ENCODE measurements at regions not wholly inside any gene's neighbourhood (a gene's known extent, or its start where the extent isn't known, plus 50 kb on each side); places are given as distances from the start of the nearest gene placed in this dataset.

DNA sequence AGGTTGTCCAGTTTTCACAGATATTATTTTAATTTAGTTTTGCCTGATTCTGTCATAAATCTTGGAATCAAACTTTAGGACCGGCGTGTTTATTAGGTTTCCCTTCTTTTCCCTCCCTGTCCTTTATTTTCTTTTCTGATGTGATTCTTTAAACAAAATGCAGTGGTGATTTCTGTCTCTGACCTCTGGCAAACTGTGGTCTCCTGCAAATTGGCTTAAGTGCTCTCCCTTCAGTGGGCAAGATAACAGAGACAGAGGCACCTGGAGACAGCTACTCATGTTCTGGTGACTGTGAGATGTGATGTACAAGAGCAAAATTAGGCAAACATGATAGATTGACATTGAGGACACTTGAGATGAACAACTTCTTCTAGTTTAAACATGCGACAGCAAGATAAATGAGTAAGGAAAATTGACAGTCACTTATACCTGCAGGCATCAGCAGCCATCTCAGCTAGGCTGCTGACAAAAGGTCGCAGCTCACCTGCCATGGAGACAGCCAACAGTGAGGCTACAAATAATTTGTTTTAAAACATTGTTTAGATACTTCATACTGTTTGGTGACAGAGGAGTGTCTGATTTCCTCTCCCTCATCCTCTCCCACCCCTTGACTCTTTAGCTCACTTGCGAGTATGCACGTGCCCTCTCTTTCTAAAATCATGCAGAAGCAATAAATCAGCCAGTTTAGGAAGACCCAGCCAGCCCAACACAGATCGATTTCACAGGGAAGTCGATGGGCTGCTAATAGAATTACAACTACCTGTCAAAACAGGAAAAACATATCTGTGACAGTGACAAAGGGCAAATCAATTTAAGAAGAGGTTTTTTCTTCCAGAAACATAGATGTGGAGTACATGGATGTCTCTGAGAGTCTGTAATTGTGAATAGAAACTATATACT lies 63.4 kb upstream of the MAP3K7 start:
- H3K9me3 Mint-ChIP-seq = no peaks in the 10 kb centered on the region
- no peak overlapping the region for H3K4me3 Mint-ChIP-seq
- H3K27ac Mint-ChIP-seq = no peak overlapping the region
- DNase-seq (ENCODE audit: low spot score) = no peak
- H3K4me1 Mint-ChIP-seq (ENCODE audit: low read depth) = no peaks in the 10 kb centered on the region
- H3K27me3 Mint-ChIP-seq (ENCODE audit: low read depth) = peaks cover 10% of the 10 kb centered on the region
- H3K36me3 Mint-ChIP-seq (ENCODE audit: low read depth) = no peaks in the 10 kb centered on the region

DNA sequence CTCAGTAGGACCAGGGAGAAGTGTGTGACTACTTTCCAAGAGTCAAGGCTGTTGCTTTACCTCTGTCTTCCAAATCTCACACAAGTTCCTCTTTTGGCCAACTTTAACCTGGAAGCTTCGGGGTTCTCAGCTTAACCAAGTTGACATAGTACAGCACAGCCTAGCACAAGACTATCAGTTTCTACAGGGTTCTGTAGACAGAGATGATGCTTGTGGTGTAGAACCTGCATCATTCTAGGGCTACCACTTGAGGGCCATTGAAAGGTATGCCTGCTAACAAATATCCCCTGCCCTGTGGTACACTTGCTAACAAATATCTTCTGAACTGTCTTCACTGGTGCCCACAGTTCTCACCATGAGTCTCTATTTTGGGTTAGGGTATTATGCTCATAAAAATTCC lies 62.0 kb upstream of the MAP3K7 start:
- H3K4me1 Mint-ChIP-seq (ENCODE audit: low read depth) = no peaks in the 10 kb centered on the region
- H3K36me3 Mint-ChIP-seq (ENCODE audit: low read depth) = no peaks in the 10 kb centered on the region
- H3K27ac Mint-ChIP-seq = no peak overlapping the region
- no peak overlapping the region for H3K4me3 Mint-ChIP-seq
- peaks cover 3% of the 10 kb centered on the region for H3K27me3 Mint-ChIP-seq (ENCODE audit: low read depth)
- no peak for DNase-seq (ENCODE audit: low spot score)
- H3K9me3 Mint-ChIP-seq = no peaks in the 10 kb centered on the region

DNA sequence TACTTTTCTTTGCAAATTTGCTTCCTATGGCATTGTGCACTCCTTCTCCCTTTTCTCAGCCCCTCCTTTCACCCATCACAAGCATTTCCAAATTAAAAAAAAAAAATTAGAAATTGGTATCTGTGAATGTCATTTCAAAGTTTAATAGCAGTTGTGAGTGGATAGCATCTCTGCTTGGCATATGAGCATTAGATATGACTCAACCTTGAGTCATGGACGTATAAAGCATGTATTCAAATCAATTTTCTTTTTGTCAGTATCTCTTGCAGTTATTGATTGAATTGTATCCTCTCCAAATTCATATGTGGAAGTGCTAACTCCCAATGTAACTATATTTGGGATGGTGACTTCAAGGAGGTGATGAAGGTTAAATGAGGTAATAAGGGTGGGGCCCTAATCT lies 60.1 kb upstream of the MAP3K7 start:
- H3K4me3 Mint-ChIP-seq = no peak overlapping the region
- peaks cover 2% of the 10 kb centered on the region for H3K27me3 Mint-ChIP-seq (ENCODE audit: low read depth)
- H3K36me3 Mint-ChIP-seq (ENCODE audit: low read depth) = no peaks in the 10 kb centered on the region
- H3K27ac Mint-ChIP-seq = no peak overlapping the region
- H3K9me3 Mint-ChIP-seq = no peaks in the 10 kb centered on the region
- DNase-seq (ENCODE audit: low spot score) = no peak
- no peaks in the 10 kb centered on the region for H3K4me1 Mint-ChIP-seq (ENCODE audit: low read depth)

- no peak overlapping the region for H3K27ac Mint-ChIP-seq
- H3K27me3 Mint-ChIP-seq (ENCODE audit: low read depth) = peaks cover 8% of the 10 kb centered on the region
These were observed 58.8 kb upstream of the MAP3K7 start for GRCh38 chr6:90645634-90646033.

DNA sequence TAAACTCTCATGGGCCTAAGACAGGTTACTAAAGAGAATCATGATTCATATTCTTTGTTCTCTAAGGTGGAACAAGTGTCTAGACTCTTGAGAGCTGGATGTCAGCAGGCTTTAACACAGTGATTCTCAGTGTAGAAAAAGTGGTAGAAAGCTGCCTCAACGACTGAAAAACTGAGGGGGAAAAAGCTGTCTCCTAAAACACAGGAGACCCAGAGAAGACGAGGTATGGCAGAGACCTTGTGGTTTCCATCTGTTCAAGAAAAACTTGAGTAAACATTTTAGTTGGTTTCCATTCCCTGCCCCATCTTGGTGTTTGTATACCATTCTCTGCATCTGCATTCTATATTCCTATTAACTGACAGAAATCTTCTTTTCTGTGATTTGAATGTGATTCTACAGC lies 57.6 kb upstream of the MAP3K7 start:
- H3K27ac Mint-ChIP-seq = no peak overlapping the region
- H3K4me3 Mint-ChIP-seq = no peak overlapping the region
- H3K27me3 Mint-ChIP-seq (ENCODE audit: low read depth) = peaks cover 9% of the 10 kb centered on the region
- DNase-seq (ENCODE audit: low spot score) = no peak
- H3K36me3 Mint-ChIP-seq (ENCODE audit: low read depth) = no peaks in the 10 kb centered on the region
- H3K4me1 Mint-ChIP-seq (ENCODE audit: low read depth) = no peaks in the 10 kb centered on the region
- no peaks in the 10 kb centered on the region for H3K9me3 Mint-ChIP-seq

More at GRCh38 chr6:90645634-90646033, 58.8 kb upstream of the MAP3K7 start:
- H3K9me3 Mint-ChIP-seq = no peaks in the 10 kb centered on the region
- H3K4me1 Mint-ChIP-seq (ENCODE audit: low read depth) = no peaks in the 10 kb centered on the region
- H3K36me3 Mint-ChIP-seq (ENCODE audit: low read depth) = no peaks in the 10 kb centered on the region
- H3K4me3 Mint-ChIP-seq = no peak overlapping the region
- DNase-seq (ENCODE audit: low spot score) = no peak

GRCh38 chr6:90643381-90643780 lies 56.5 kb upstream of the MAP3K7 start:
- peaks cover under 1% of the 10 kb centered on the region for H3K9me3 Mint-ChIP-seq
- H3K36me3 Mint-ChIP-seq (ENCODE audit: low read depth) = no peaks in the 10 kb centered on the region
- no peak overlapping the region for H3K27ac Mint-ChIP-seq
- DNase-seq (ENCODE audit: low spot score) = no peak
- H3K27me3 Mint-ChIP-seq (ENCODE audit: low read depth) = peaks cover 13% of the 10 kb centered on the region
- no peaks in the 10 kb centered on the region for H3K4me1 Mint-ChIP-seq (ENCODE audit: low read depth)
- H3K4me3 Mint-ChIP-seq = no peak overlapping the region

DNA sequence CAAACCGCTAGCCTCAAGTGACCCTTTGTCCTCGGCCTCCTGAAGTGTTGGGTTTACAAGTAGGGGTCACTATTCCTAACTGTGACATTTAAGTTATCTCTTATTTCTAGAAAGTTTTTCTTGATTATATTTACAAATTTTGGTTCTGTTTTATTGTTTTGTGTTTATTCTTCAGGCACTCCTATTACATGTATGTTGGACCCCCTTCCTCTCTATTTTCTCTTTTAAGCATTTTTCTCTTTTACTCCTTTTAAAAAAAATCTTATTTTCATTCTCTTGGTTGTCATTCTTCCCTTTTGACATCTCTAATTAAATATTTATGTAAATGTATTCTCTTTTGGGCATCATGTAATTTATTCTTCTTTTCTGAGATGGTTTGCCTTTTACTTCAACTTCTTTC lies 50.4 kb upstream of the MAP3K7 start:
- H3K27me3 Mint-ChIP-seq (ENCODE audit: low read depth) = peaks cover 19% of the 10 kb centered on the region
- no peak overlapping the region for H3K27ac Mint-ChIP-seq
- no peaks in the 10 kb centered on the region for H3K4me1 Mint-ChIP-seq (ENCODE audit: low read depth)
- H3K36me3 Mint-ChIP-seq (ENCODE audit: low read depth) = no peaks in the 10 kb centered on the region
- H3K9me3 Mint-ChIP-seq = peaks cover 12% of the 10 kb centered on the region
- H3K4me3 Mint-ChIP-seq = no peak overlapping the region
- DNase-seq (ENCODE audit: low spot score) = no peak
